CD4-positive, alpha-beta memory T cell (primary cell): ENCODE measurements at regions not wholly inside any gene's neighbourhood (a gene's known extent, or its start where the extent isn't known, plus 50 kb on each side); places are given as distances from the start of the nearest gene placed in this dataset.

Experiments
- CTCF ChIA-PET: fragments of 350-600 bp; sonication (Branson Sonifier 250); formaldehyde crosslinking; loops from one replicate; lab custom pipeline; 2021; ENCODE audit warnings: inconsistent platforms; ENCODE audit not compliant: partially characterized antibody; lab: Charles Lee
- POLR2A ChIA-PET: fragments of 350-600 bp; sonication (Branson Sonifier 250); formaldehyde crosslinking; loops from one replicate; lab custom pipeline; 2021; ENCODE audit not compliant: partially characterized antibody; lab: Charles Lee
- DNase-seq, 5 donors: peaks; one replicate each; pipeline versions ENCODE4 v3.0.0 to v3.0.0-alpha.2; 2020 to 2022; ENCODE audit warnings: mixed read lengths in 1 of 5
- H3K27ac ChIP-seq: one replicate; pipeline ENCODE4 v1.7.0; 2013; ENCODE audit warnings: low read depth, low read length
- H3K27me3 ChIP-seq: 2 replicates; pipeline ENCODE4 v1.7.0; 2013; ENCODE audit warnings: mild to moderate bottlenecking, low read length, moderate library complexity; ENCODE audit not compliant: insufficient read depth
- H3K36me3 ChIP-seq: 2 replicates; pipeline ENCODE4 v1.7.0; 2013; ENCODE audit warnings: mild to moderate bottlenecking, low read length, moderate library complexity; ENCODE audit not compliant: insufficient read depth
- H3K4me1 ChIP-seq: 2 replicates; pipeline ENCODE4 v1.7.0; 2013; ENCODE audit warnings: mild to moderate bottlenecking, low read length, moderate library complexity; ENCODE audit not compliant: insufficient read depth
- H3K4me3 ChIP-seq, 2 donors: one replicate each; pipeline ENCODE4 v1.7.0; 2013; ENCODE audit warnings: low read length in 2 of 2, mild to moderate bottlenecking in 1 of 2
- H3K9me3 ChIP-seq, 2 donors: one replicate each; pipeline ENCODE4 v1.7.0; 2013; ENCODE audit warnings: low read length in 2 of 2, control low read depth in 1 of 2; ENCODE audit not compliant: control insufficient read depth in 1 of 2
- H3K27ac Mint-ChIP-seq, 7 donors: one replicate each; pipeline ENCODE4 v1.8.0; 2020 to 2021; ENCODE audit warnings: mixed read lengths in 7 of 7, mild to moderate bottlenecking in 6 of 7, inconsistent platforms in 3 of 7, moderate library complexity in 3 of 7
- H3K27me3 Mint-ChIP-seq, 2 donors: one replicate each; pipeline ENCODE4 v1.8.0; 2020 to 2021; ENCODE audit warnings: mixed read lengths in 2 of 2
- H3K36me3 Mint-ChIP-seq, 2 donors: one replicate each; pipeline ENCODE4 v1.8.0; 2020 to 2021; ENCODE audit warnings: mixed read lengths in 2 of 2, inconsistent platforms in 1 of 2, mild to moderate bottlenecking in 1 of 2
- H3K4me1 Mint-ChIP-seq, 4 donors: one replicate each; pipeline ENCODE4 v1.8.0; 2020 to 2021; ENCODE audit warnings: mixed read lengths in 4 of 4, mild to moderate bottlenecking in 1 of 4
- H3K4me3 Mint-ChIP-seq, 8 donors: one replicate each; pipeline ENCODE4 v1.8.0; 2020 to 2021; ENCODE audit warnings: mixed read lengths in 8 of 8, mild to moderate bottlenecking in 7 of 8, moderate library complexity in 6 of 8, inconsistent platforms in 3 of 8
- H3K9me3 Mint-ChIP-seq, 8 donors: one replicate each; pipeline ENCODE4 v1.8.0; 2020 to 2021; ENCODE audit warnings: mixed read lengths in 8 of 8, mild to moderate bottlenecking in 5 of 8, inconsistent platforms in 3 of 8, moderate library complexity in 1 of 8
- intact Hi-C: fragments of 100-400 bp; cut with micrococcal nuclease; formaldehyde crosslinking; loops from one replicate; pipeline ENCODE4 v1.15.1; 2023

GRCh38 chr7:120205101-120205500, 67.9 kb upstream of the KCND2 start:
- no peaks in the 10 kb centered on the region for H3K36me3 ChIP-seq
- DNase-seq: no peak
- no peaks in the 10 kb centered on the region for H3K4me1 ChIP-seq
- H3K27me3 ChIP-seq: no peaks in the 10 kb centered on the region
- no peak overlapping the region for H3K27ac ChIP-seq
- ChIA-PET CTCF (no interaction called here), POLR2A (no interaction called here)
- Mint-ChIP-seq H3K4me1 (no peaks in the 10 kb centered on the region), H3K27me3 (no peaks in the 10 kb centered on the region), H3K36me3 (no peaks in the 10 kb centered on the region), H3K9me3 (peaks cover 2 to 27% (median 7%) of the 10 kb centered on the region in 8 donors), H3K4me3 (no peak overlapping the region), H3K27ac (no peak overlapping the region)
- H3K9me3 ChIP-seq: peaks cover 0 to 5% of the 10 kb centered on the region in 2 donors
- intact Hi-C loops: no loop called here
- H3K4me3 ChIP-seq: no peak overlapping the region

- POLR2A ChIA-PET: no interaction called here
- H3K9me3 Mint-ChIP-seq: peaks cover 2 to 26% (median 9%) of the 10 kb centered on the region in 8 donors
Measured at GRCh38 chr7:120207037-120207436, 65.9 kb upstream of the KCND2 start.

GRCh38 chr7:120215654-120216053, 57.3 kb upstream of the KCND2 start:
- intact Hi-C loops: no loop called here
- H3K27ac Mint-ChIP-seq: no peak overlapping the region
- H3K27me3 ChIP-seq: no peaks in the 10 kb centered on the region
- H3K27me3 Mint-ChIP-seq: no peaks in the 10 kb centered on the region
- H3K9me3 ChIP-seq: no peaks in the 10 kb centered on the region
- peaks cover 0 to 18% (median 7%) of the 10 kb centered on the region in 8 donors for H3K9me3 Mint-ChIP-seq
- POLR2A ChIA-PET: no interaction called here
- H3K4me1 Mint-ChIP-seq: no peaks in the 10 kb centered on the region
- H3K4me3 ChIP-seq: no peak overlapping the region
- H3K27ac ChIP-seq: no peak overlapping the region
- DNase-seq: no peak
- H3K4me1 ChIP-seq: no peaks in the 10 kb centered on the region
- no peaks in the 10 kb centered on the region for H3K36me3 ChIP-seq
- H3K36me3 Mint-ChIP-seq: no peaks in the 10 kb centered on the region
- CTCF ChIA-PET: no interaction called here
- no peak overlapping the region for H3K4me3 Mint-ChIP-seq

More at GRCh38 chr7:120207037-120207436, 65.9 kb upstream of the KCND2 start:
- H3K36me3 ChIP-seq: no peaks in the 10 kb centered on the region
- no peaks in the 10 kb centered on the region for H3K9me3 ChIP-seq
- Mint-ChIP-seq H3K27me3 (no peaks in the 10 kb centered on the region), H3K27ac (no peak overlapping the region), H3K4me3 (no peak overlapping the region), H3K36me3 (no peaks in the 10 kb centered on the region), H3K4me1 (no peaks in the 10 kb centered on the region)
- DNase-seq: no peak
- H3K27ac ChIP-seq: no peak overlapping the region
- CTCF ChIA-PET: no interaction called here
- intact Hi-C loops: no loop called here
- no peak overlapping the region for H3K4me3 ChIP-seq
- no peaks in the 10 kb centered on the region for H3K4me1 ChIP-seq
- no peaks in the 10 kb centered on the region for H3K27me3 ChIP-seq

- no peak overlapping the region for H3K4me3 ChIP-seq
- no peaks in the 10 kb centered on the region for H3K27me3 ChIP-seq
- no peak overlapping the region for H3K27ac ChIP-seq
- POLR2A ChIA-PET: no interaction called here
- CTCF ChIA-PET: no interaction called here
- Mint-ChIP-seq H3K4me1 (no peaks in the 10 kb centered on the region), H3K9me3 (peaks cover 0 to 13% (median 3%) of the 10 kb centered on the region in 8 donors), H3K36me3 (no peaks in the 10 kb centered on the region), H3K4me3 (no peak overlapping the region), H3K27ac (no peak overlapping the region), H3K27me3 (no peaks in the 10 kb centered on the region)
- intact Hi-C loops: no loop called here
- no peaks in the 10 kb centered on the region for H3K36me3 ChIP-seq
- H3K4me1 ChIP-seq: no peaks in the 10 kb centered on the region
- DNase-seq: no peak
- H3K9me3 ChIP-seq: no peaks in the 10 kb centered on the region
Measured at GRCh38 chr7:120216947-120217346, 56.0 kb upstream of the KCND2 start.

- Histone ChIP-seq H3K4me1 (no peaks in the 10 kb centered on the region), H3K36me3 (no peaks in the 10 kb centered on the region)
Measured at GRCh38 chr7:120218712-120219111, 54.3 kb upstream of the KCND2 start.

GRCh38 chr7:120221666-120222065, 51.3 kb upstream of the KCND2 start:
- Mint-ChIP-seq H3K9me3 (peaks cover 0 to 8% (median 2%) of the 10 kb centered on the region in 8 donors), H3K27me3 (no peaks in the 10 kb centered on the region), H3K4me1 (no peaks in the 10 kb centered on the region), H3K4me3 (no peak overlapping the region), H3K27ac (no peak overlapping the region), H3K36me3 (no peaks in the 10 kb centered on the region)
- H3K36me3 ChIP-seq: no peaks in the 10 kb centered on the region
- no peaks in the 10 kb centered on the region for H3K4me1 ChIP-seq
- H3K27me3 ChIP-seq: no peaks in the 10 kb centered on the region
- no peak overlapping the region for H3K4me3 ChIP-seq
- ChIA-PET POLR2A (no interaction called here), CTCF (no interaction called here)
- no peak for DNase-seq
- no peak overlapping the region for H3K27ac ChIP-seq
- intact Hi-C loops: no loop called here
- no peaks in the 10 kb centered on the region for H3K9me3 ChIP-seq

More at GRCh38 chr7:120218712-120219111, 54.3 kb upstream of the KCND2 start:
- H3K9me3 Mint-ChIP-seq: peaks cover 0 to 8% (median 3%) of the 10 kb centered on the region in 8 donors
- no peaks in the 10 kb centered on the region for H3K36me3 Mint-ChIP-seq
- no peak overlapping the region for H3K27ac Mint-ChIP-seq
- H3K4me1 Mint-ChIP-seq: no peaks in the 10 kb centered on the region
- no peaks in the 10 kb centered on the region for H3K27me3 Mint-ChIP-seq
- POLR2A ChIA-PET: no interaction called here
- H3K4me3 ChIP-seq: no peak overlapping the region
- no peak overlapping the region for H3K27ac ChIP-seq
- CTCF ChIA-PET: no interaction called here
- intact Hi-C loops: no loop called here
- DNase-seq: no peak
- H3K4me3 Mint-ChIP-seq: no peak overlapping the region
- no peaks in the 10 kb centered on the region for H3K9me3 ChIP-seq
- H3K27me3 ChIP-seq: no peaks in the 10 kb centered on the region
